Vagina (tissue), 2 donors: ENCODE measurements at regions not wholly inside any gene's neighbourhood (a gene's known extent, or its start where the extent isn't known, plus 50 kb on each side); places are given as distances from the start of the nearest gene placed in this dataset.

ENCODE experiments used
- CTCF ChIP-seq, 3 experiments: fragments of 450-650 bp in 2 of 3; fragments of 200-600 bp in 1 of 3; sonication (generic) in 1 of 3; IDR thresholded peaks; one replicate each; pipeline ENCODE4 v1.5.1; 2017 to 2019; ENCODE audit warnings: antibody characterized with exemption in 3 of 3, mild to moderate bottlenecking in 2 of 3, moderate library complexity in 2 of 3
- POLR2A ChIP-seq, 2 donors: fragments of 450-650 bp; IDR thresholded peaks; one replicate each; pipeline ENCODE4 v1.6.1; 2017; ENCODE audit warnings: antibody characterized with exemption in 2 of 2, mild to moderate bottlenecking in 2 of 2, moderate library complexity in 2 of 2
- POLR2AphosphoS5 ChIP-seq, 2 donors: sonication (generic); formaldehyde crosslinking; IDR thresholded peaks; one replicate each; pipeline ENCODE4 v1.9.0; 2017; ENCODE audit warnings: antibody characterized with exemption in 2 of 2, mild to moderate bottlenecking in 2 of 2, low read depth in 1 of 2; ENCODE audit not compliant: insufficient read depth in 1 of 2

- TF ChIP-seq CTCF (IDR thresholded peaks at IDR 0.05) (no peak), POLR2A (IDR thresholded peaks at IDR 0.05) (no peak), POLR2AphosphoS5 (IDR thresholded peaks at IDR 0.05; ENCODE audit: insufficient read depth in 1 of 2, low read depth in 1 of 2) (no peak)
These were observed 77.6 kb upstream of the MAGI2 start for GRCh38 chr7:79531116-79531515.
